Sciatic nerve (tissue), 2 donors: ENCODE measurements at regions not wholly inside any gene's neighbourhood (a gene's known extent, or its start where the extent isn't known, plus 50 kb on each side); places are given as distances from the start of the nearest gene placed in this dataset.

Experiments
- ATAC-seq: fragments of 200-7000 bp; cut with Tn5 transposase; one replicate; pipeline ENCODE4 v1.9.1; 2020; ENCODE audit warnings: mild to moderate bottlenecking, moderate library complexity
- DNase-seq: peaks from one replicate; pipeline ENCODE4 v3.0.0-alpha.2; 2020; ENCODE audit warnings: low spot score
- intact Hi-C: fragments of 100-400 bp; cut with DNase I; formaldehyde crosslinking; loops from one replicate; pipeline ENCODE4 v1.14.2; 2022
- donor health status: DM: no; HTN: no; CAD: no.
- donor health status: DM: no; HTN: no; CAD: no.

DNA sequence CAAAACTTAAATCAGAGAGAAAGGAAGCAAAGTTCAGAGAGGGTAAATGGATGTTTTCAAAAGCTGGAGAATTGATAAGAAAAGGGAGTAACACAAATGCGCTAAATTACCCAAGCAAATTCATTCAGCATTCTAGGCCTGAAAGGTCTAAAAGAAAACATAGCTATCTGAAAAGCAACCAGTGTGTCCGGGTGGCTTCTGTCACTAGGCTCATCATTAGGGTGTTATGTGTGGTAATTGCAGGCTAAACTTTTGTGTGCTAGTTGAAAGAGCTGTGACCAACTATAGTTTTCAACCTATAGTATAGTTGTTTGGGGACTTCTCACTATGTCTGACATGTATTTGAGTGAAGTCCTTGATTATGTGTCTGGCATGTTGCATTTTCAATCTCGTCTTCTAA, 839.6 kb upstream of the ZEB2 start:
- DNase-seq (no peak), ATAC-seq (no peak)
- intact Hi-C loops, result loop anchor here (5.0 kb wide), 1 partner anchor 507 kb away; no protein-coding TSS in a partner anchor

DNA sequence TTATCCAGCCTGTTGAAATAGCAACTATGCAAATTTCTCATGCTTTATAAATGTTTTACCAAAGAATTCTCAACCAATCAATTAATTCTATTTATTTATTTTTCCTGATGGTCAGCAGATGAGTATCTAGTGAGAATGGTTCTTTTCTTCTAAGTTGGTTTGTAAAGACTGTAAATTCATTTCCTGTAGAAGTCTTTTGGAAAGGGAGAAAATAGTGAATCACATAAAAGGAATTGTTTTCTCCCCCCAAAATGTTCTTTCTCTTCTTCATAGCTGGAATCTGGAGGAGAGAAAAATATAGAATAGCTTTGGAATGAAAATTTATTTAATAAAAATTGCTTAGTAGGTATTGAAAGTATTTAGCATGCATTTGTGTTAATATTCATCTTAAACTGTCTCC, 836.1 kb upstream of the ZEB2 start:
- intact Hi-C loops, result loop anchor here (5.0 kb wide), 1 partner anchor 504 kb away; no protein-coding TSS in a partner anchor
- no peak for DNase-seq
- ATAC-seq, result no peak

DNA sequence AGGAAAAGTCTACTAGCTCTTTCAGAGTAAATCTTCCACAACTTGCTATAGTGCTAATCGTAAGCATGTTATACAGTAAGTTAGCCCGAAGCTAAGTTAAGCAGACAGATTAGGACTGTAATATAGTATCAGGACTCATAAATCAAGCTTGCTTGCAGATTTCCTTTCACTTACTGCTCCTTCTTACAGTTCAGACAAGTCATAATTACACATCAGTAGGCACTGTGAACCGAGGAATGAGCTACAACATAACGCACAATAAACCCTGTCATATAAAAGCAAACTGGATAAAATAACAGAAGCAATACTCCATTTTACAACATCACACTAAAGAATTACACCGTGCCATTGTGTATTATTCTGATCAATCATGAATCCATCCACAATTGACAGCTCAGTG, 832.6 kb upstream of the ZEB2 start:
- DNase-seq, result no peak
- intact Hi-C loops, result no loop called here
- ATAC-seq, result no peak

DNA sequence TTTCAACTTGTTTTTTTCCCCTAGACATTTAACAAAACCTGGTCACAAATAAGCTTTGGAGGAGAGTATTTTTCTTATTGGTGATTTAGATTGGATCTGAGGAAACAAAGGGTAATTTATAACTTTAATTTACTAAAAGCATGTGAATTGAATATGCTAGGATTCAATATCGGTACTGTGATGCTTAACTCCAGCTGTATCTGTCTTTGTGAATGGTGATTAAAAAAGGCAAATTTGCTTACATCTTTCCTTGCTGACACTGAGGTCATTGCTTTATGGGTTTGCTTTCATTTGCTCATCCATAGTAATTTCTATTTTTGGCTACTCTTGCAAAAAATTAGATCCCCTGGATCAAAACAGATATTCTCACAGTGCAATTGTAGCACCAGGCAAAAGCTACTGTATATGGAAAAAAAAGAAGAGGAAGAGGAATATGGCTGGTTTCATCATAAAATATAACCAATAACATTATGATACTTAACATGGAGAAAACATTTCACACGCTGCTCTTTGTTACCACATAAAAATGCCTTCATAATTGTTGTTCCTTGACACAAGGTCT, 832.0 kb upstream of the ZEB2 start:
- no peak for ATAC-seq
- DNase-seq, result no peak
- intact Hi-C loops, result no loop called here

DNA sequence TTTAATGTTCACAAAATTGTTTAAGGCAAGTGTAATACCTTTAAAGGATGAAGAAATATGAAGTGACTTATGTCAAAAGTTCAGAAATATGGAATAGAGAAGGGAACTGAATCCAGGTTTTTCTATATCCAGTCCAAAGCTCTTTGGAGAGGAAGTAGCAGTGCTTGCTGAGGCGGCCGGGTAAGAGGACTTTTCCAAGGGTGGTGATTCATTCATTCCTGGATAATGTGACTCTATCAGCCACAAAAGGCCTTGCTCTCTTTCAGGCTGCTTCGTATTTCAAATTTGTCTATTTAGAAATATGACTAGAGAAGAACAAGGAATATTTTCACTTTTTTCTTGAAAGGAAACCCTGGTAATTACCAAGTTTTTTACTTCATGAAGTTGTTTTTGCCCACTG, 830.1 kb upstream of the ZEB2 start:
- DNase-seq (no peak), ATAC-seq (no peak)
- intact Hi-C loops, result no loop called here

DNA sequence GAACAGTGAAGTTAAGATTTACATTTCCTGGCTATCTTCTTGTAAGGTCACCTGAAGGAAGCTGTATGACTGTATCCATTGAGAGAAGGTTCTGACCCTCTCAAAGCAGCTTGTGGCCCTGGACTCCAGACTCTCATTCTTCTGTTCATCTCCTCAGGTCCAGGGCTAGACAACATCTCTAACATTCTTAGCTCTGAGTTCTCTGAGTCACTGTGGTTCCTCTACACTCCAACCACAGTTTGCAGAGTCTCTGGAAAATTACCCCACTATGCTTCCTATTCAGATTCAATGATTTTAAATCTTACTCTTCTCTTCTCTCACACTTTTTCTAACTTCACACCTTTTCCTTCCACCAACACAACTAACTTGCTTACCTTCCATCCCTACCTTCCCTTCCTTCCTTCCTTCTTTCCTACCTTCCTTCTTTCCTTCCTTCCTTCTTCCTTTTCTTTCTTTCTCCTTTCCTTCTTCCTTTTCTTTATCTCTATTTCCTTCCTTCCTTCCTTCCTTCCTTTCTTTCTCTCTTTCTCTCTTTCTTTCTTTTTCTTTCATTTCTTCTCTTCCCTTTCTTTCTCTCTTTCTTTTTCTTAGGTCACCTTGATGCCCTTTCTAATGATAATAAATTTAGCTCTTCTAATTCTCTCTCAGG, 824.3 kb upstream of the ZEB2 start:
- intact Hi-C loops, result no loop called here
- ATAC-seq, result no peak

DNA sequence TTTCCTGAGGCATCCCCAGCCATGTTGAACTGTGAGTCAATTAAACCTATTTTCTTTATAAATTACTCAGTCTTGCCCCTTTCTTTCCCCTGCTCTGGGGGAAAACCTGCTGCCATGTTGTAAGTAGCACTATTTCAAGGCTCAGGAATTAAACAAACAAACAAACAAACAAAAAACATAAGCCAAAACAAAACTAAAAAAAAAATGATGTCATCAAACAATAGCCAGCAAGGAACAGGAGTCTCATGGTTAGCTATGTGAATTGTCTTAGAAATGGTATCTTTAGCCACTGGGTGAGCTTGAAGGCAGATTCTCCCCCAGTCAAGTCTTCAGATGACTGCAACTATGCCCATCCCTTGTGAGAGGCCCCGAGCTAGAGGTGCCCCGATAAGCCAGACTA, 823.4 kb upstream of the ZEB2 start:
- ATAC-seq, result no peak
- no peak for DNase-seq

More for the DNA sequence above, 824.3 kb upstream of the ZEB2 start:
- DNase-seq, result no peak

DNA sequence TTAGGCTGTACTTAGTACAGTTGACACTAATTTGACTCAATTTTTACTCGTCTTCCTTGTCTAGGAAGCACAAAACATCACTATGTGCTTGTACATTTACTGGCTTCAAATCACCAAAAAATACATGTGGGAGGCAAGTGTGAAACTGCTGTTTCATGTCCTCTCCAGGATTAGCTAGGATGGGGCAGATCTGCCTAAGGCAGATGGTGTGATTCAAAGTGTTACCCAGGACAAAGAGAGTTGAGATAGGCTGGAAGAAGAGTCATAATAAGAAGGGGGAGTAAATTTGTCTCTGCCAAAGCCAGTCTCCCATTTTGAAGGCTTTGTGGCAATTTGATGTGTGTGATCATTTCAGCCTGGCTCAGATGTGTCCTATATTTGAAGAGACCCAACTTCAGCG, 821.6 kb upstream of the ZEB2 start:
- intact Hi-C loops, result no loop called here
- DNase-seq, result no peak

More for the DNA sequence above, 823.4 kb upstream of the ZEB2 start:
- intact Hi-C loops, result no loop called here

DNA sequence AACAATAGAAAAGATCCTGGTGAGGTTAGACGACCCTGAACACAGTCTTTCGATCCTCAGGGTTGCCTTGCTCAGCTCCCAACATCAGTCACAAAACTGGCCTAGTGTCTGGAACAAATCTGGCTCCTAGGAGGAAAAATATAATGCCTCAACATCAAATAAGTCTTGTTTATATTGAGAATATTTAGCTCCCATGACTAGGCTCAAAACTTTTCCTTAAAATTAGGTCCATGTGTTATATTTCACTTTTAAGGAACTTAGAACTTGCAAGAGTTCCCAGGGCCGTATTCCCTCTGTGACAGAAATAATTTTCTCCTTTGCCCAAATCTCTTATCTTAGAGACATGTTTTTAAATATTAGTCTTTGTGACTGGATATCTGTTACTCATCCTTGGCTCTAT, 819.7 kb upstream of the ZEB2 start:
- intact Hi-C loops, result no loop called here
- no peak for DNase-seq
- ATAC-seq, result no peak

More for the DNA sequence above, 821.6 kb upstream of the ZEB2 start:
- ATAC-seq, result no peak

DNA sequence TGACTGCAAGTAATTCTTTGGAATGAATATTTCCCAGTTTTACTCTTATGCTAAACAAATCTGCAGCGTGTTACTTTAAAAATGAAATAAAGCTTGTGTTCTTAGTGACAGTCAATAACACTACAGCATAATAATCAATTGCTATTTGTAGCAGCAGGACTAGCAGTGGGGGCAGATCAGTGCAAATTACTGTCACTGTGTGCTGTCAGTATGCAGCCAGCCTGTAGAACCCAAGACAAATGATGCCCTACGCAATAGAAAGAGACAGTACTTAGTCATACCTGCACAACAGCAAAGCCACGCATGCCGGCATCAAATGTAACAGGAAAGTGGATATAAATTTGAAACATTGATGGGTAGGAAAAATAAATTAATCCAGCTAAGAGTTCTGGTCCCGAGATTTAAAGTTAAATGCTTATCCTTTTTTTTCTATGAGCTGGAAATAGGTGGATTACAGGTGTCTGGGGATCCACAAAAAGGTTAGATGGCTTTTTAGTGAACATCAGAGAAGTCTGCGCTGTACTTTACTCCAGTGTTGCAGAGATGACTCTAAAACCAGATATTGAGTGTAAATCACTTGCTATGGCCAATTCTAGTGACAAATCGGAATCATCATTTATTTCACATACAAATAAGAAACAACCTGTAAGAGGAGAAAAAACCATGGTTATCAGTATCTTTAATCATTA, 812.4 kb upstream of the ZEB2 start:
- DNase-seq (no peak), ATAC-seq (no peak)
- intact Hi-C loops, result no loop called here

DNA sequence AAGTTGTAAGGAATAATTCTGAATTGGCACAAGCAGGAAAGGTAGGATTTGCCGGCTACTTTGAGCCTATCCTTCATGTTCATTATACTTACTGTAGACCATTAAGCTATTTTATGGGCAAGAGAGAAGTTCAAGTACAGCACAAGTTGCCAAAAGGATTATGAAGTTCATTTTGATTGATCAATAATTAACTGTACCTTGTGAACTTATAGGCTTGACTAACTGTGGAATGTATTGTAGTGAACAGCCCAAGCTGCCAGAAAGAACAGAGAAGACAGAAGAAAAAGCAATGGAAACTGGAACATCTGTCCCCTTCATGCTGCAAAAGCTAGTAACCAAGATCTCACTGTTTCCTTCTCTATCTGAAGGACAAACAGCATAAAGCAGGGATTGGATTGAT, 810.1 kb upstream of the ZEB2 start:
- no peak for ATAC-seq
- intact Hi-C loops, result no loop called here
- no peak for DNase-seq

DNA sequence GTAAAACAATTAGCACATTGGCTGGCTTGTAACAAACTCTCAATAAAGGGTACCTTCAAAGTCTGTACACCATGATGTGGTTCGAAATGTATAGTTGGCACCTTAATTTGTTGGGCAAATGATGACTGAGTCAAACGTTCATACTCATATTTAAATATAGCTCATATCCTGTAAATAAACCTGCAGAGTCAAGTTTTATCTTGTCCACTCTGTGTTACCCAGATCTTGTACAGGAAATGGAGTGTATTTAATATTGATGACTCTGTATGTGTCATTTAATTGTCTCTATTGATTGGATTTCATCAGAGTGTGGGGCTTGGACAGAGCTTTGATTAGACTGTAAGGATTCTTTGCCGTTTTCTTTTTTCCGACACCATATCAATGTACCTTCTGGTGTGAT, 805.6 kb upstream of the ZEB2 start:
- intact Hi-C loops, result no loop called here
- no peak for DNase-seq
- no peak for ATAC-seq

DNA sequence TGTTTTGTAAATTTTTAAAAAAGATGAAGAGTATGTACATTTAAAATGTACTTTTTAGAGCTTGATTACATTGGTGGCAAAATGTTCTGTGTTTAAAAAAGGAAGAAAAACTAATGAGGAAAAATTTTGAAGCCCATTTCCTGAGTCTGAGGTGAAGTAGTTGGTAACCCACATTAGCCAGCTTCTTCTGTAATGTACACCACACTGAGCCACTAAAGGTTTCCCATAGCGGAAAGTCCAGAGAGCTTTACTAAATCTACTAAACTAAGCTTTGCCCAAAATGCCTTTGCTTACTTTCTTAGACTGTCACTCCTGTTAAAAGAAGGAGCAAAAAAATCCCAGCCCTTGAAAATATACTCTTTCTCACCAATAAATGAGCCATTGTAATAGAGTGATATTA, 804.8 kb upstream of the ZEB2 start:
- ATAC-seq, result no peak
- intact Hi-C loops, result no loop called here
- no peak for DNase-seq

DNA sequence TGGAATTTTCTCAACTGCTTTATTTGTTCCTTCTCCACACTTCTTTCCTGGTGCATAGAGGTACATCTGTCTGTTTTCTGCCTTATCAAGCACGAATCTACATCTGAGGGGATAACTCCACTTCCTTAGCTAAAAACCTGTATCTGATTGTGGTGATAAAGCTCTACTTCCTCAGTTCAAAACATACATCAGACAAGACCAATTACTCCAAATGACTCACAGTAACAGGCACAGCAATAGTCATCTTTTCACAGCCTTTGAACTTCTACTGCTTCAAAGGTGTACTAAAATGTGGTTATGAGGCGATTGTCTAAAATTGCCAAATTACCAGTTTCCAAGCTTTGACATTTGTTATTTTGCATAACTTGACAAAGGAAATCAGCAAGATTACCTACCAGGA, 803.6 kb upstream of the ZEB2 start:
- intact Hi-C loops, result no loop called here
- DNase-seq (no peak), ATAC-seq (no peak)

DNA sequence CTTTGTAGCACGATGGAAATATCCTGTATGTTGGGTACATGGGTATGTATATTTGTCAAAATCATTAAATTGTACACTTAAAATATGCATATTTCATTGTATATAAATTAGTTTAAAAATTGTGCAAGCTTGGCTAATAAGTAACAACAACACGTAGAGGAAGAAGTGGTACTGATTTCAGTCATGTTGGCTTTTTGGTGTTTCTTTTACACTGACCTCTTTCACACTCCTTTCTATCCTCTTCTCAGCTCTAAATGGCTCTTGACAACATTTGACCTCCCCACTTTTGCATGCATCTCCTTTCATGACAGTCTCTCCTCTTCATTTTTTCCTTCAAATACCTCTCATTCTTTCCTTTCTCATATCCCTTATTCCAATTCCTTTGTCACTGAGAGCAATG, 801.4 kb upstream of the ZEB2 start:
- no peak for DNase-seq
- no peak for ATAC-seq
- intact Hi-C loops, result no loop called here

DNA sequence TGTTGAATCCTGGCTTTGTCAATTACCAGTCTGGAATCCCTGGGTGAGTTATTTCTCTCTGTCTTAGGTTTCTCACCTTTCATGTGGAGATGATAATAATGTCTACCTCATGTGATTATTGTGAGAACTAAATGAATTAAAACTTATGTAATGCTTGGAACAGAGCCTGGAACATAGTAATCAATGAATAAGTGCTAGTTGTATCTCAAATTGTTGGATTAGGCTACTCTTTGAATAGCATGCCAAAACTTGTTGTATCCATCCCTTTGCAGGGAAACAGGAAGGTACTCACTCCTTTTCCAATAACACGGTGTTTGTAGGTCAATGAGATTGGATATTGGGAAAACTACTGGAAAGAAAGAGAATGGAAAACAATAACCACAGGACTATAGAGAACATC, 796.6 kb upstream of the ZEB2 start:
- intact Hi-C loops, result no loop called here
- DNase-seq, result no peak
- no peak for ATAC-seq

DNA sequence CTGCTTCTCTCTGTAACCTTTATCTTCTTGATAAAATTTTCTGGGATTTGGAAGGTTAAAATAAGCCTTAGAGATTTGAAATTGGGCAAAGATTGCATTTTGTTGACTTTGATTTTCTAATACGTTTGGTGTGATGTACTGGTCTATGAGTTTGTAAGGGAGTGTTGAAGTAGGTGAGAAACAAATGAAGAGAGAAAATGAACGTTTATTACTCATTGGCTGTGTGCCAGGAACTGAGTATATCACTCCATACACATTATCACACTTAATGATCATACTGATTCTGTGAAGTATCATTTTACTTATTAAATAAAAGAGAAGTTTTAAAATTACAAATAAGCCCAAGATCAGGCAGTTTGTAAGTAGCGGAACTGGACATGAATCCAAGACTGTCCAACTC, 795.1 kb upstream of the ZEB2 start:
- no peak for DNase-seq
- no peak for ATAC-seq
- intact Hi-C loops, result no loop called here

DNA sequence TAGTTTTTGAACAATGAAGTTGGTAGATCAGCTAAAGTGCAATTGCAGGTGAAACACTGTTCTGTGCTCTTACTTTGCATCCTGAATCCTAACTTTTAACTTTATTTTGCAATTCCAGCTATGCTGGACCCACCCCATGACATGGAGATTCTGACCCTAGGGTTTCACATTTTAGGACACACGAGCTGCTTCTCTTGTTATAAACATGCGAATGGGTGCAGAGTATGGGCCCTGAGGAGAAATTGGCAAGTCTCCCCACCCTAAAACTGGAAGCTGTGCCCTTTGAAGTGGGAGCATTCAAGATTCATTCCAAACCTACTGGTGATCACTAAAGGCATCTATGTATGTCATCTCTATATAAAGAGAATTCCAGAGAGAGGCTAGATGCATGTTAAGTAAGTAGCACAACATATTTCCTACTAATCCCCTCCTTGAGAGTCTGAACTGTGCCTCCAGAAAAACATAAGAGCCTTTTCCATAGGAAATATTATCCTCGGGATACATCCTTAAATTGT, 794.3 kb upstream of the ZEB2 start:
- ATAC-seq (no peak), DNase-seq (no peak)
- intact Hi-C loops, result no loop called here

DNA sequence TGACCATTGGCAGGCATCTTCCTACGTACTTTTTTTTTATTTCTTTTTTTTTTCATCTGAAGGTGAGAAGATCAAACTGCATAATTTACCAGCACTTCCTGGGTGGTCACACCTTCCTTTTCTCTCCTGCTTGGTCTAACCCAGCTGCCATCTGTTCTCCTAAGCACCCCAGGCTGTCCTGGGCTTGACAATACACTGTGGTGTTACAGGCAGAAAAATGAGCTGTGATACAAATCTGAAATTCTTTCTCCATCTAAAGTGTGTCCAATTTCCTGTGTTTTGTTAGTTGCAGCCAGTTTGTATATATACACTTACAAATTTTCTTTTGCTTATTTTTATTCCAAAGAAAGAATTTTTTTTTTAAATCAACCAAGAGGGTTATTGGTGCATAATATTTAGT, 786.0 kb upstream of the ZEB2 start:
- no peak for ATAC-seq
- no peak for DNase-seq
- intact Hi-C loops, result no loop called here

DNA sequence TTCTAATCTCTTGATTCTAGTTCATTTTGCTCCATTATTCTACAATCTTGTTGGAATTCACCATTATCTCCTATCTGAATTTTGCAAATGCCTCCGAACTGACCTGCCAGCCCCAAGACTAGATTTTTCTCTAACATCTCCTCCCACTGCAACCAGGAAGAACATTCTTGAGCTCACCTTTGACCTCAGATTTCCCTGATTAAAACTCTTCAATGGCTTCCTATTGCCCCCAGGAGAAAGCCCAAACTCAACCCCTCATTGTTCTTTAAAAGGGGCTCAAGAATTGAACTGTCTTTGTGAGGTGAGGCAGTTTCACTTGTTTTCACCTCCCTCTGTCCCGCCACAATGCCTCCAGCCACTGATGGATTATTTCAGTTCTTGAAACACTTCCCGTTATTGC, 784.6 kb upstream of the ZEB2 start:
- ATAC-seq, result no peak
- no peak for DNase-seq
- intact Hi-C loops, result no loop called here

DNA sequence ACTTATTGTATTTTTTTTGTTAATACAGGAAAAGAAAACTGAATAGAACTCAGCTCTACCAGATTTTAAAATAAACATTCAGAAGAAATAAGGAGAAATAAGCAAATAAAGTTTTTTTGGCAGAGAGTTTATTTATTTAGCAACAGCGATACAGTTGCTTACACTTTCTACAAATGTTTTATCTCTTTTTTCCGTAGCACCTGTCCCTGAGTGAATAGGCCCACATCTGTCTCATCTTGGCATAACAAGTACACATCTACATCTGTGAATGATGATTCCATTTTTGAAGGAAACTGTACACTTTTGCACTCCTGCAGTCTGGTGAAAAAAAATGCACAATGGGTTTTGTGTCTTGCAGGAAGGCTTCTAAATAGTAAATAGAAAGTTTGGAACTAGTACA, 783.6 kb upstream of the ZEB2 start:
- DNase-seq (no peak), ATAC-seq (no peak)
- intact Hi-C loops, result no loop called here
